BJ (cell line): ENCODE measurements at regions not wholly inside any gene's neighbourhood (a gene's known extent, or its start where the extent isn't known, plus 50 kb on each side); places are given as distances from the start of the nearest gene placed in this dataset.
"Not testable (repeated sequence)": the region's sequence is repeated elsewhere in the genome, so short reads cannot be mapped to it uniquely, and the experiment has no call there.

Source experiments
- CTCF ChIA-PET: fragments of 350-600 bp; formaldehyde crosslinking; extraction: SDS; loops from one replicate; lab custom pipeline; 2021; ENCODE audit warnings: antibody characterized with exemption, inconsistent platforms; lab: Yijun Ruan, JAX
- POLR2A ChIA-PET: fragments of 300-600 bp; sonication (Branson Sonifier 250); formaldehyde crosslinking; extraction: SDS; loops from one replicate; lab custom pipeline; 2021; ENCODE audit warnings: antibody characterized with exemption; lab: Charles Lee
- DNase-seq: peaks from one replicate; pipeline ENCODE4 v3.0.0-alpha.2; 2011; ENCODE audit warnings: low read depth
- H3K27me3 ChIP-seq: 2 replicates; pipeline ENCODE4 v1.6.0; 2011; ENCODE audit warnings: low read length; ENCODE audit not compliant: control insufficient read depth, insufficient read depth
- H3K36me3 ChIP-seq: 2 replicates; pipeline ENCODE4 v1.5.1; 2011; ENCODE audit warnings: low read length; ENCODE audit not compliant: control insufficient read depth, insufficient read depth
- H3K4me3 ChIP-seq: 2 replicates; pipeline ENCODE4 v1.5.1; 2011; ENCODE audit warnings: low read depth, mild to moderate bottlenecking, control low read depth, low read length
- TF ChIP-seq, protein P1 (sequence below): IDR thresholded peaks from 2 replicates; pipeline ENCODE4 v1.5.1; 2011; ENCODE audit warnings: low read depth, mild to moderate bottlenecking, control low read depth, inconsistent platforms, low read length, moderate library complexity; ENCODE audit not compliant: insufficient read depth

GRCh38 chr17:5770441-5771270 lies 186.3 kb upstream of the NLRP1 start:
- no peak for DNase-seq
- ChIA-PET POLR2A (no interaction called here), CTCF (no interaction called here)
- Histone ChIP-seq H3K4me3 (no peak overlapping the region), H3K27me3 (peaks cover 27% of the 10 kb centered on the region), H3K36me3 (no peaks in the 10 kb centered on the region)
- TF ChIP-seq, protein P1, sequence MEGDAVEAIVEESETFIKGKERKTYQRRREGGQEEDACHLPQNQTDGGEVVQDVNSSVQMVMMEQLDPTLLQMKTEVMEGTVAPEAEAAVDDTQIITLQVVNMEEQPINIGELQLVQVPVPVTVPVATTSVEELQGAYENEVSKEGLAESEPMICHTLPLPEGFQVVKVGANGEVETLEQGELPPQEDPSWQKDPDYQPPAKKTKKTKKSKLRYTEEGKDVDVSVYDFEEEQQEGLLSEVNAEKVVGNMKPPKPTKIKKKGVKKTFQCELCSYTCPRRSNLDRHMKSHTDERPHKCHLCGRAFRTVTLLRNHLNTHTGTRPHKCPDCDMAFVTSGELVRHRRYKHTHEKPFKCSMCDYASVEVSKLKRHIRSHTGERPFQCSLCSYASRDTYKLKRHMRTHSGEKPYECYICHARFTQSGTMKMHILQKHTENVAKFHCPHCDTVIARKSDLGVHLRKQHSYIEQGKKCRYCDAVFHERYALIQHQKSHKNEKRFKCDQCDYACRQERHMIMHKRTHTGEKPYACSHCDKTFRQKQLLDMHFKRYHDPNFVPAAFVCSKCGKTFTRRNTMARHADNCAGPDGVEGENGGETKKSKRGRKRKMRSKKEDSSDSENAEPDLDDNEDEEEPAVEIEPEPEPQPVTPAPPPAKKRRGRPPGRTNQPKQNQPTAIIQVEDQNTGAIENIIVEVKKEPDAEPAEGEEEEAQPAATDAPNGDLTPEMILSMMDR = no peak

- POLR2A ChIA-PET, H3K36me3 ChIP-seq, H3K4me3 ChIP-seq, DNase-seq, CTCF ChIA-PET: not testable (repeated sequence)
- H3K27me3 ChIP-seq = peaks cover 27% of the 10 kb centered on the region
Observed at GRCh38 chr17:5771271-5771577, 186.9 kb upstream of the NLRP1 start.

DNA sequence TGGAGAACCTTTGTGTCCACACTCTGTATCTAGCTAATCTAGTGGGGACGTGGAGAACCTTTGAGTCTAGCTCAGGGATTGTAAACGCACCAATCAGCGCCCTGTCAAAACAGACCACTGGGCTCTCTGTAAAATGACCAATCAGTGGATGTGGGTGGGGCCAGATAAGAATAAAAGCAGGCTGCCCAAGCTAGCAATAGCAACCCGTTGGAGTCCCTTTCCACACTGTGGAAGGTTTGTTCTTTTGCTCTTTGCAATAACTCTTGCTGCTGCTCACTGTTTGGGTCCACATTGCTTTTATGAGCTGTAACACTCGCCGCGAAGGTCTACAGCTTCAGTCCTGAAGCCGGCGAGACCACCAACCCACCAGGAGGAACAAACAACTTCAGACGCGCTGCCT lies 187.7 kb upstream of the NLRP1 start:
- POLR2A ChIA-PET, DNase-seq, H3K36me3 ChIP-seq, H3K4me3 ChIP-seq: not testable (repeated sequence)
- CTCF ChIA-PET = interaction anchor here (0.8 kb wide), 1 partner anchor 297 kb away, joined by 3 read pairs; no protein-coding TSS in a partner anchor
- H3K27me3 ChIP-seq = peaks cover 25% of the 10 kb centered on the region

DNA sequence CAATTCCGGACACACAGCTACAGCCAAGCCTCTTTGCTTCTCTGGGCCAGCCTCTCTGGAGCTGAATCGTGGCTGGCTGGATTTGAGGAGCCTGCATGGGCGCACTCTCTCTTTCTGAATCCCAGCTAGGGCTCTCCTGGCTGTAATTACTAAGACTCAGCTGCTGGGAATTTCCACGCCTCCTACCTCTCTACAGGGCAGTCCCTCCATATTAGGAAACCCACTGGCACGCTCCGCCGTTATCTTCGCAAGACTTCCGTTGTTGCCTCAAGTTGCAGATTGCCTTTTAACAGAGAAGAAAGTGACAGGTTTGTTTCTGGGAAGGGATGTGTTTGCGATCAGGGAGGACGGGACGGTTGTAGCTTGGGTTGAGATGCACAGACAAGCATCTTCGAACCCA lies 188.4 kb upstream of the NLRP1 start:
- Histone ChIP-seq H3K27me3 (peaks cover 21% of the 10 kb centered on the region), H3K4me3 (no peak overlapping the region), H3K36me3 (no peaks in the 10 kb centered on the region)
- POLR2A ChIA-PET = no interaction called here
- DNase-seq = no peak
- CTCF ChIA-PET = interaction anchor here (0.8 kb wide), 1 partner anchor 296 kb away, joined by 3 read pairs; no protein-coding TSS in a partner anchor
- TF ChIP-seq, protein P1 = no peak

- TF ChIP-seq, protein P1 = no peak
- Histone ChIP-seq H3K36me3 (no peaks in the 10 kb centered on the region), H3K4me3 (no peak overlapping the region), H3K27me3 (peaks cover 19% of the 10 kb centered on the region)
- ChIA-PET POLR2A (no interaction called here), CTCF (no interaction called here)
- DNase-seq = no peak
Observed at GRCh38 chr17:5773816-5774360, 189.6 kb upstream of the NLRP1 start.

DNA sequence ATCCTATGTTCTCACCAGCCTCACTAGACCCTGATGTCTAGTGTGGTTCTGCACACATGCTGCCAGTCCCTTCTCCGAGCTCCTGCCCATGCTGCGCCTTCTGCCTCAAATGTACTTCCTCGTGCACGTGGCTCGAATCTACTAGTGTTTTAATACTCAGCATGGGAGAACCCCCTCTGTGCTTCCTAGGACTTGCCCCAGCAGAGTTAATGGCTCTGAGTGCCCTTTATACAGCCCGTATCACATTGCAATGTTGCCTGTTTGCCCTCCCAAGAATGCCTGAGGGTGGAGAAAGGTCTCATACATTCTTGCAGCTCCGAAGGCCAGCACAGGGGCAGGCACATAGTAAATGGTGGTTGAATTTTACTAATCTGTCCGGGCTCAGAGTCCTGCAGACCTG lies 190.8 kb upstream of the NLRP1 start:
- no peak for DNase-seq
- TF ChIP-seq, protein P1 = no peak
- peaks cover 12% of the 10 kb centered on the region for H3K27me3 ChIP-seq
- no peak overlapping the region for H3K4me3 ChIP-seq
- H3K36me3 ChIP-seq = no peaks in the 10 kb centered on the region
- CTCF ChIA-PET = interaction anchor here (1.2 kb wide), 1 partner anchor 10 kb away, joined by 3 read pairs; no protein-coding TSS in a partner anchor
- POLR2A ChIA-PET = no interaction called here
